Bronchial epithelial cell (primary cell): ENCODE measurements at regions not wholly inside any gene's neighbourhood (a gene's known extent, or its start where the extent isn't known, plus 50 kb on each side); places are given as distances from the start of the nearest gene placed in this dataset.
"Not testable (repeated sequence)": the region's sequence is repeated elsewhere in the genome, so short reads cannot be mapped to it uniquely, and the experiment has no call there.

Source experiments
- DNase-seq: peaks from one replicate; pipeline ENCODE4 v3.0.0-alpha.2; 2010; ENCODE audit warnings: low read depth
- FAIRE-seq: peaks from 2 replicates; lab custom pipeline; 2011; peaks lifted over from hg19 to GRCh38; lab: Jason Lieb, UNC
- H3K27me3 ChIP-seq: 2 replicates; pipeline ENCODE4 v1.5.1; 2011; ENCODE audit warnings: low read length; ENCODE audit not compliant: control insufficient read depth, insufficient read depth
- H3K36me3 ChIP-seq: 2 replicates; pipeline ENCODE4 v1.5.1; 2011; ENCODE audit warnings: low read length; ENCODE audit not compliant: control insufficient read depth, insufficient read depth
- H3K4me3 ChIP-seq: 2 replicates; pipeline ENCODE4 v1.5.1; 2011; ENCODE audit warnings: mild to moderate bottlenecking, low read depth, low read length, control low read depth
- TF ChIP-seq, protein P1 (sequence below): IDR thresholded peaks from 2 replicates; pipeline ENCODE4 v1.5.1; 2011; ENCODE audit warnings: mild to moderate bottlenecking, moderate library complexity, low read length, control low read depth, inconsistent platforms; ENCODE audit not compliant: insufficient read depth, severe bottlenecking

DNA sequence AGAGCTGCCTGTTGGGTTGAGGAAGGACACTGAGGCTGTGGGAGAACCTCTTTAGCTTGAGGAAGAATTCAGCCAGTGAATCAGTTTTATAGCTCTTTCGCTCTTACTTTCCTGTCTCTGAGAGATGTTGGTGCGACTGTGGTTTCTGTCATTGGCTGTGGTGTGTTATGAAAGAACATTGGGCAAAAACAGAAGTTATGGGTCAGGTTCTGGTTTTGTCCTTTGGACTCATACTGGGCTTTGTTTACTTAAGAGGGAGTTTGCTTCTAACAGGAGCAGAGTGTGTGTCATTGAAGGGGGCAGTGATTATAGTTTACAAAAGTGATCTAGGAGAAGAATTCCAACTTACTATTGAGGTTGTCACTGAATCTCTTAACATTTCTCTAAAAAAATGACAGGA, 97.0 kb downstream of the TLR5 start:
- FAIRE-seq (no peak), DNase-seq (no peak)
- Histone ChIP-seq H3K27me3 (no peaks in the 10 kb centered on the region), H3K36me3 (no peaks in the 10 kb centered on the region), H3K4me3 (no peak overlapping the region)
- TF ChIP-seq, protein P1, sequence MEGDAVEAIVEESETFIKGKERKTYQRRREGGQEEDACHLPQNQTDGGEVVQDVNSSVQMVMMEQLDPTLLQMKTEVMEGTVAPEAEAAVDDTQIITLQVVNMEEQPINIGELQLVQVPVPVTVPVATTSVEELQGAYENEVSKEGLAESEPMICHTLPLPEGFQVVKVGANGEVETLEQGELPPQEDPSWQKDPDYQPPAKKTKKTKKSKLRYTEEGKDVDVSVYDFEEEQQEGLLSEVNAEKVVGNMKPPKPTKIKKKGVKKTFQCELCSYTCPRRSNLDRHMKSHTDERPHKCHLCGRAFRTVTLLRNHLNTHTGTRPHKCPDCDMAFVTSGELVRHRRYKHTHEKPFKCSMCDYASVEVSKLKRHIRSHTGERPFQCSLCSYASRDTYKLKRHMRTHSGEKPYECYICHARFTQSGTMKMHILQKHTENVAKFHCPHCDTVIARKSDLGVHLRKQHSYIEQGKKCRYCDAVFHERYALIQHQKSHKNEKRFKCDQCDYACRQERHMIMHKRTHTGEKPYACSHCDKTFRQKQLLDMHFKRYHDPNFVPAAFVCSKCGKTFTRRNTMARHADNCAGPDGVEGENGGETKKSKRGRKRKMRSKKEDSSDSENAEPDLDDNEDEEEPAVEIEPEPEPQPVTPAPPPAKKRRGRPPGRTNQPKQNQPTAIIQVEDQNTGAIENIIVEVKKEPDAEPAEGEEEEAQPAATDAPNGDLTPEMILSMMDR: no peak

DNA sequence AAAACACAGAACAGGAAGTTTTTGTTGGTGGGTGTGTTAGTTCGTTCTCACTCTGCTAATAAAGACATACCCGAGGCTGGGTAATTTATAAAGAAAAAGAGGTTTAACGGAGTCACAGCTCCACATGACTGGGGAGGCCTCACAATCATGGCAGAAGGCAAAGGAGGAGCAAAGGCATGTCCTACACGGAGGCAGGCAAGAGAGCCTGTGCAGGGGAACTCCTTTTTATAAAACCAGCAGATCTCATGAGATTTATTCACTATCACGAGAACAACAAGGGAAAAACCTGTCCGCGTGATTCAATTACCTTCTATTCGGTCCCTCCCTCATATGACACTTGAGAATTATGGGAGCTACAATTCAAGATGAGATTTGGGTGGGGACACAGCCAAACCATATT, 96.6 kb downstream of the TLR5 start:
- H3K27me3 ChIP-seq, DNase-seq, H3K36me3 ChIP-seq, H3K4me3 ChIP-seq, FAIRE-seq: not testable (repeated sequence)

DNA sequence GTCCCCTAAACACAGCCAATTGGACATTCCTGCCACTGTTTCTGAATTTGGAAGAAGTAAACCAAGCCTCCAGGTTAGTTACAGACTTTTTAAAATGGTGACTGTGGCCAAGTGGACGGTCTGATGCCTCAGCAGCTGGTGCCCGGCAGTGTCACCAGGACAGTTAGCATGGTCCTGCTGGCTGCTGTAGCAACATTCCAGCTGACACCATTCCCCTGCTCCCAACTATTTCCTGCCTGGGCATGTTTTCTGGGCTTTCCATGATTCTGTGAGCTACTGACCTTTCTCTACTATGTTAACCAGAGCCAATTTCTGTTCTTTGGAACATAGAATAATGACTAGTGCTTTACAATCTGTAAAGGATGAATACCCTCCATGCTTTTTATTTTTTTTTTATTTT, 95.0 kb downstream of the TLR5 start:
- peak; percentile 49 for DNase-seq
- H3K4me3 ChIP-seq: no peak overlapping the region
- FAIRE-seq: no peak
- H3K36me3 ChIP-seq: no peaks in the 10 kb centered on the region
- TF ChIP-seq, protein P1: no peak
- H3K27me3 ChIP-seq: no peaks in the 10 kb centered on the region

DNA sequence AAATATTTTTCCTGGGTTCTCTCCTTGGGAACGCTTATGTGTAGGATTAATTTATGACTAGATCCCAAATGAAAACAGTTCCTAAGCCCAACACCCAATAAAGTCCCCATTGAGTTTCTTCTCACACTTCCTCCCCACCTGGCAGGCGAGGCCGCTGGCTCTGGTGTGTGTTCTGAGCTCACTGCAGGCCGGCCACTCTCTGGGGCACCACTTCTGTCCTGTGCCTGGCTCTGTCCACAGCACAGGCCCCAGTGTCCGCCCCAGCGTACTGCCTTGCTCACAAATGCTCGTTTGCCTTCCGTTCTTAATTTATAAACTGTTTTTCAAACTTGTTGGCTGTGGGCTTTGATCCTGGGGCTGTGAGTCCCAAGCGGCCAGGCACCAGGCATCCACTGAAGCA, 90.6 kb downstream of the TLR5 start:
- TF ChIP-seq, protein P1: no peak
- H3K27me3 ChIP-seq: peaks cover 2% of the 10 kb centered on the region
- H3K4me3 ChIP-seq: no peak overlapping the region
- DNase-seq (no peak), FAIRE-seq (no peak)
- H3K36me3 ChIP-seq: no peaks in the 10 kb centered on the region

DNA sequence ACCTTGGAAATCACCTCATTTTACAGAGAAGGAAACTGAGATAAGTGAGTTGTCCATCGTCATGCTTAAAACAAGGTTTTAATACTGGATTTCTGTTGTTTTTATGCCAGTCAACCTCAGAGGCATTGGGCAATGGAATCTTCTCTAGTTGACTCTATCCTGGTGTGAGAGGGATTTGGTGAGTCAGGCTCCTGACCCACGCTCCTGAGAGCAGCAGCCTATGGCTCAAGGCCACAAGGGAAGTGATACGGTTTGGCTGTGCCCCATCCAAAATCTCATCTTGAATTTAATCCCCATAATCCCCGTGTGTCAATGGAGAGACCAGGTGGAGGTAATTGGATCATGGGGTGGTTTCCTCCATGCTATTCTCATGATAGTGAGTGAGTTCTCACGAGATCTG, 90.1 kb downstream of the TLR5 start:
- TF ChIP-seq, protein P1: no peak
- H3K27me3 ChIP-seq: peaks cover 2% of the 10 kb centered on the region
- H3K36me3 ChIP-seq: no peaks in the 10 kb centered on the region
- FAIRE-seq (no peak), DNase-seq (peak; percentile 32)
- no peak overlapping the region for H3K4me3 ChIP-seq

DNA sequence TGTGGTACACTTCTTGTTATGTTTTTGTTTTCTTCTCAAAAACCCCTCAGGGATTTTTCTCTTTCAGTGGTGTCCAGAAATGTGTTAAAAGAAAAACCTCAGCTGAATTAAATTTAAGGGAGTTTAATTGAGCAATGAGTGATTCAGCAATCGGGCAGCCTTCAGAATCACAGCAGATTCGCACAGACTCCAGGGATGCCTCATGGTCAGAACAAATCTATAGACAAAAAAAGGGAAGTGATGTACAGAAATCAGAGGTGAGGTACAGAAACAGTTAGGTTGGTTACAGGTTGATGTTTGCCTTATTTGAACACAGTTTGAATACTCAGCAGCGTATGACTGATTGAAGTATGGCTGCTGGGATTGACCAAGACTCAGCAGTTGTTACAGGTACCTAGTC, 86.2 kb downstream of the TLR5 start:
- H3K36me3 ChIP-seq: no peaks in the 10 kb centered on the region
- peaks cover 2% of the 10 kb centered on the region for H3K27me3 ChIP-seq
- DNase-seq (peak; percentile 15), FAIRE-seq (no peak)
- TF ChIP-seq, protein P1: no peak
- no peak overlapping the region for H3K4me3 ChIP-seq
